Tibial nerve (tissue), 4 donors: ENCODE measurements at regions not wholly inside any gene's neighbourhood (a gene's known extent, or its start where the extent isn't known, plus 50 kb on each side); places are given as distances from the start of the nearest gene placed in this dataset.
A peak's percentile ranks its signal among the peaks of the same experiment; 100 is the strongest.

Experiments used
- DNase-seq, 2 donors: peaks; one replicate each; pipeline ENCODE4 v3.0.0-alpha.2; 2019; ENCODE audit warnings: low spot score in 2 of 2
- H3K27ac ChIP-seq, 4 donors: fragments of 200-600 bp; sonication (generic) in 3 of 4; one replicate each; pipeline ENCODE4 v1.5.1; 2017 to 2019; ENCODE audit warnings: mild to moderate bottlenecking in 1 of 4
- H3K27me3 ChIP-seq, 2 donors: fragments of 200-600 bp; sonication (generic) in 1 of 2; one replicate each; pipeline versions ENCODE4 v1.5.1 to v1.6.0; 2017 to 2019
- H3K36me3 ChIP-seq, 3 donors: fragments of 200-600 bp; sonication (generic); one replicate each; pipeline ENCODE4 v1.5.1; 2018 to 2019
- H3K4me1 ChIP-seq, 4 donors: fragments of 200-600 bp; sonication (generic) in 3 of 4; one replicate each; pipeline ENCODE4 v1.5.1; 2017 to 2019
- H3K4me3 ChIP-seq, 4 donors: fragments of 200-600 bp; sonication (generic) in 3 of 4; one replicate each; pipeline ENCODE4 v1.5.1; 2017 to 2019; ENCODE audit warnings: mild to moderate bottlenecking in 1 of 4, moderate library complexity in 1 of 4
- H3K9me3 ChIP-seq, 4 donors: fragments of 200-600 bp; sonication (generic) in 3 of 4; one replicate each; pipeline ENCODE4 v1.5.1; 2017 to 2019
- EP300 ChIP-seq, 2 donors: sonication (generic); formaldehyde crosslinking; IDR thresholded peaks; one replicate each; pipeline ENCODE4 v1.6.1; 2017; ENCODE audit warnings: antibody characterized with exemption in 2 of 2, mild to moderate bottlenecking in 1 of 2
- POLR2A ChIP-seq, 2 donors: fragments of 450-650 bp; IDR thresholded peaks; one replicate each; pipeline ENCODE4 v1.6.1; 2017; ENCODE audit warnings: antibody characterized with exemption in 2 of 2, mild to moderate bottlenecking in 2 of 2, moderate library complexity in 2 of 2
- WGBS, 2 donors: methylation state at CpG; one replicate each; pipeline ENCODE4 v1.1.5; 2018; 5-methylcytosine and 5-hydroxymethylcytosine counted together
- TF ChIP-seq, protein P1 (sequence below), 5 experiments: fragments of 200-600 bp in 3 of 5; fragments of 450-650 bp in 2 of 5; sonication (generic) in 3 of 5; IDR thresholded peaks; one replicate each; pipeline ENCODE4 v1.5.1; 2016 to 2019; ENCODE audit warnings: antibody characterized with exemption in 5 of 5, mild to moderate bottlenecking in 3 of 5, moderate library complexity in 2 of 5

- DNase-seq: no peak
- Histone ChIP-seq H3K9me3 (no peaks in the 10 kb centered on the region), H3K27ac (no peak overlapping the region), H3K4me3 (no peak overlapping the region), H3K4me1 (peaks cover 0 to 37% (median 10%) of the 10 kb centered on the region in 4 donors), H3K36me3 (no peaks in the 10 kb centered on the region), H3K27me3 (peaks cover 0 to 32% of the 10 kb centered on the region in 2 donors)
- WGBS, 2 donors: 74 to 87% methylated on average over 5 of the region's 5 CpGs
- TF ChIP-seq EP300 (IDR thresholded peaks at IDR 0.05) (no peak), POLR2A (IDR thresholded peaks at IDR 0.05) (no peak)
- TF ChIP-seq, protein P1, sequence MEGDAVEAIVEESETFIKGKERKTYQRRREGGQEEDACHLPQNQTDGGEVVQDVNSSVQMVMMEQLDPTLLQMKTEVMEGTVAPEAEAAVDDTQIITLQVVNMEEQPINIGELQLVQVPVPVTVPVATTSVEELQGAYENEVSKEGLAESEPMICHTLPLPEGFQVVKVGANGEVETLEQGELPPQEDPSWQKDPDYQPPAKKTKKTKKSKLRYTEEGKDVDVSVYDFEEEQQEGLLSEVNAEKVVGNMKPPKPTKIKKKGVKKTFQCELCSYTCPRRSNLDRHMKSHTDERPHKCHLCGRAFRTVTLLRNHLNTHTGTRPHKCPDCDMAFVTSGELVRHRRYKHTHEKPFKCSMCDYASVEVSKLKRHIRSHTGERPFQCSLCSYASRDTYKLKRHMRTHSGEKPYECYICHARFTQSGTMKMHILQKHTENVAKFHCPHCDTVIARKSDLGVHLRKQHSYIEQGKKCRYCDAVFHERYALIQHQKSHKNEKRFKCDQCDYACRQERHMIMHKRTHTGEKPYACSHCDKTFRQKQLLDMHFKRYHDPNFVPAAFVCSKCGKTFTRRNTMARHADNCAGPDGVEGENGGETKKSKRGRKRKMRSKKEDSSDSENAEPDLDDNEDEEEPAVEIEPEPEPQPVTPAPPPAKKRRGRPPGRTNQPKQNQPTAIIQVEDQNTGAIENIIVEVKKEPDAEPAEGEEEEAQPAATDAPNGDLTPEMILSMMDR (IDR thresholded peaks at IDR 0.05): no peak
Measured at GRCh38 chr15:98419173-98419780, 229.1 kb upstream of the IGF1R start.

DNA sequence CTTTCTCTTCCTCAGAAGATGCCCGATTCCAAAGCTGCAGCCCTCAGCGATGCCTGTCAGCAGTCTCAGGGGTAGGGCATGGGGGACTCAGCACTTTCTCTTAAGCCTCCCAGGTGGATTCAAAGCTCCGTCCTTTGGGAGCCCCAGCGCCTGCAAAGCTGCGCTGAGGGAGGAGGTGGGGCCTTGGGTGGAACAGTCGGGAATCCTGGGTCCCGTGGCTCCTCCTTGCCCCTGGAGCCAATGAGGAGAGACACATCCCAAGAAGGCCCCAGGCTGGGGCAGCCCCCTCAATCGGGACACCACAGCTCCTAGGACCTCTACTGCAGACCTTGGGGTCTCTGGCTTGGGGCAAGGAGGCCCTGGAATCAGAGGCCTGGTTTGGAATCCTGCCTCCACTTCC lies 227.5 kb upstream of the IGF1R start:
- no peak overlapping the region for H3K27ac ChIP-seq
- H3K9me3 ChIP-seq: no peaks in the 10 kb centered on the region
- peaks cover 0 to 32% of the 10 kb centered on the region in 2 donors for H3K27me3 ChIP-seq
- no peak for DNase-seq
- no peak for TF ChIP-seq POLR2A (IDR thresholded peaks at IDR 0.05)
- TF ChIP-seq, protein P1 (IDR thresholded peaks at IDR 0.05): no peak
- TF ChIP-seq EP300 (IDR thresholded peaks at IDR 0.05): no peak
- H3K4me1 ChIP-seq: peaks cover 0 to 34% (median 10%) of the 10 kb centered on the region in 4 donors
- no peaks in the 10 kb centered on the region for H3K36me3 ChIP-seq
- 55 to 73% methylated on average over 3 to 8 of the region's 8 CpGs for WGBS, 2 donors
- peak overlapping the region in 1 of 4 donors; percentile 38 for H3K4me3 ChIP-seq

DNA sequence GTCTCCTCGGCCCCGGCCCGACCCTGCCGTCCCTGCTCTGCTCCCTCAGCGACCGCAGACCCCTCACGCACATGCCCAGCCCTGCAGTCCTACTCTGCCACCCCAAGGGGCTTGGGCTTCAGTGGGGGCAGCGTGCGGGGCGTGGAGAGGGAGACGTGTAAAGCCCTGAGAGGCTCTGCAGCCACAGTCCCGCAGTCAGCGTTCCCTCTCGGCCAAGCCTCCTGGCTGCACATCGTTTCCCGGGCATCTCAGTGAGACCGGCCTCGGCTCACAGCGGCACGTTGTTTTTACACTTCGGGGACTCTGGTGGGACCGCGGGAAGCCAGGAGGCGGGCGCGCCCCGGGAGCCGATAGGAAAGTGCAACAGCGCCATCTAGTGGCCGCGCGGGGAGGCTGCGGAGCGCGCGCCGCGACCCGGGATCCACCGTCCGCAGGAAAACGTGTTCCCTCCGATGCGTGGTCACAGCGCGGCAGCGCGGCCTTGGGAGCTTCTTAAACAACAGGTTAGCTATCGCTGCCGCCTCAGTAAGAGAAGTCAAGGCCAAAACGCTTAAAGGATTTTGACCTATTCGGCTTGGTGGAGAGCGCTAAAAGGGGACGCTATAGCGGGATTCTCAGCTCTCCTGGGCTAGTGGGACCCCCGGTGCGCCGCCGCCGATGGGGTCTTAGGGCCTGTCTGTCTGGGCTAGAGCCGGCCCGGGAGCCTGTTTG lies 226.8 kb upstream of the IGF1R start:
- Histone ChIP-seq H3K9me3 (no peaks in the 10 kb centered on the region), H3K4me1 (peaks cover 0 to 27% (median 10%) of the 10 kb centered on the region in 4 donors), H3K4me3 (peak overlapping the region in 2 of 4 donors; percentile 23 to 38), H3K36me3 (no peaks in the 10 kb centered on the region), H3K27ac (no peak overlapping the region), H3K27me3 (peaks cover 0 to 37% of the 10 kb centered on the region in 2 donors)
- peak; percentile 55 to 61 for DNase-seq
- TF ChIP-seq, protein P1 (IDR thresholded peaks at IDR 0.05): peak; percentile 96 to 99 (median 97)
- TF ChIP-seq POLR2A (IDR thresholded peaks at IDR 0.05) (no peak), EP300 (IDR thresholded peaks at IDR 0.05) (no peak)
- 5% methylated on average over 53 to 57 of the region's 62 CpGs for WGBS, 2 donors

GRCh38 chr15:98422130-98422478 lies 226.2 kb upstream of the IGF1R start:
- Histone ChIP-seq H3K36me3 (no peaks in the 10 kb centered on the region), H3K4me1 (peaks cover 0 to 22% (median 10%) of the 10 kb centered on the region in 4 donors), H3K9me3 (no peaks in the 10 kb centered on the region), H3K4me3 (peak overlapping the region in 1 of 4 donors; percentile 38), H3K27me3 (peaks cover 0 to 43% of the 10 kb centered on the region in 2 donors), H3K27ac (no peak overlapping the region)
- 18 to 30% methylated on average over 12 to 13 of the region's 13 CpGs for WGBS, 2 donors
- no peak for TF ChIP-seq EP300 (IDR thresholded peaks at IDR 0.05)
- TF ChIP-seq, protein P1 (IDR thresholded peaks at IDR 0.05): no peak
- TF ChIP-seq POLR2A (IDR thresholded peaks at IDR 0.05): no peak
- no peak for DNase-seq

DNA sequence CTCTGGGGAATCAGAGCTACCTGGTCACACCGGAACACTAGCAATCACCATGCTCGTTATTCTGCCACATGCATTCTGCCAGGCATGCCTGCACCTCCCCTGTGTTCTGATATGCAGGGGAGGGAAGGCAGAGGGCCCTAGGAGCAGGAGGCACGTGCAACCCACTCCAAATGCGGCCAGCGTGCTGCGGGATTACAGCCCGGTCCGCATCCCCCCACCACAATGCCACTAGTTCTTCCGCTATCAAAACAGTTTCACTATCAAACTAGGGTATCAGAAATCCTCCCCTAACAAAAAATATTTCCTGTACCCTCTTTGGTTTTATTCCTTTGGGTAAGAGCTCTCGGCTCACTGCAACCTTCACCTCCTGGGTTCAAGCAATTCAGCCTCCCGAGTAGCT lies 223.2 kb upstream of the IGF1R start:
- DNase-seq: no peak
- no peaks in the 10 kb centered on the region for H3K9me3 ChIP-seq
- no peak overlapping the region for H3K27ac ChIP-seq
- peaks cover 0 to 31% (median 12%) of the 10 kb centered on the region in 4 donors for H3K4me1 ChIP-seq
- peaks cover 0 to 54% of the 10 kb centered on the region in 2 donors for H3K27me3 ChIP-seq
- H3K36me3 ChIP-seq: no peaks in the 10 kb centered on the region
- H3K4me3 ChIP-seq: no peak overlapping the region
- TF ChIP-seq POLR2A (IDR thresholded peaks at IDR 0.05) (no peak), EP300 (IDR thresholded peaks at IDR 0.05) (no peak)
- TF ChIP-seq, protein P1 (IDR thresholded peaks at IDR 0.05): no peak
- WGBS, 2 donors: 66 to 71% methylated on average over 11 of the region's 11 CpGs
